MM.1S (cell line): ENCODE measurements at regions not wholly inside any gene's neighbourhood (a gene's known extent, or its start where the extent isn't known, plus 50 kb on each side); places are given as distances from the start of the nearest gene placed in this dataset.

Source experiments
- CTCF ChIP-seq: fragments of 300-600 bp; sonication (generic); IDR thresholded peaks from 2 replicates; pipeline ENCODE4 v1.5.1; 2016; ENCODE audit warnings: antibody characterized with exemption, low read length, mixed read lengths
- EZH2phosphoT487 ChIP-seq: fragments of 300-600 bp; sonication (generic); IDR thresholded peaks from 2 replicates; pipeline ENCODE4 v1.6.1; 2018; ENCODE audit warnings: antibody characterized with exemption, low read length

- no peak for TF ChIP-seq CTCF
- no peak for TF ChIP-seq EZH2phosphoT487
Measured at GRCh38 chr1:217095050-217095622, 371.9 kb upstream of the ESRRG start.
